ENCODE measurements at regions not wholly inside any gene's neighbourhood (a gene's known extent, or its start where the extent isn't known, plus 50 kb on each side); places are given as distances from the start of the nearest gene placed in this dataset.

GRCh38 chr7:42473099-42473498 is 236.1 kb upstream of the GLI3 start (continued):
- TF ChIP-seq PHF8 (conservative IDR thresholded peaks at IDR 0.05; ENCODE audit: low read depth, low read length): no peak
- no peak for TF ChIP-seq TBP (IDR thresholded peaks at IDR 0.05; ENCODE audit: low read depth, low read length)
- TF ChIP-seq GTF2F1 (IDR thresholded peaks at IDR 0.05; ENCODE audit: borderline replicate concordance, low read depth, low read length): no peak
- no peak for TF ChIP-seq NRF1 (IDR thresholded peaks at IDR 0.05; ENCODE audit: low read depth, low read length)
- TF ChIP-seq SUZ12 (IDR thresholded peaks at IDR 0.05; ENCODE audit: low read length): no peak

All from H1 (cell line).